ENCODE measurements at regions not wholly inside any gene's neighbourhood (a gene's known extent, or its start where the extent isn't known, plus 50 kb on each side); places are given as distances from the start of the nearest gene placed in this dataset.
"Not testable (repeated sequence)": the region's sequence is repeated elsewhere in the genome, so short reads cannot be mapped to it uniquely, and the experiment has no call there.

- peak; percentile 73 for DNase-seq (ENCODE audit: low spot score)
- in situ Hi-C loops (cut with MboI; ENCODE audit: low pct_unique_long_range_greater_than_20kb, low sequenced_read_pairs, unreplicated experiment), result loop anchor here (10.0 kb wide), 1 partner anchor 494 kb away; the partner anchor contains the start of gene DRD1
- peak; percentile 92 for TF ChIP-seq CTCF (IDR thresholded peaks at IDR 0.05; ENCODE audit: extremely low read depth, insufficient read depth, missing control alignments)
These were observed 226.9 kb downstream of the MSX2 start for GRCh38 chr5:174951151-174951780.

GRCh38 chr5:174947548-174947947 lies 223.2 kb downstream of the MSX2 start:
- in situ Hi-C loops (cut with MboI; ENCODE audit: low pct_unique_long_range_greater_than_20kb, low sequenced_read_pairs, unreplicated experiment), result no loop called here
- no peak for DNase-seq (ENCODE audit: low spot score)
- TF ChIP-seq CTCF (IDR thresholded peaks at IDR 0.05; ENCODE audit: extremely low read depth, insufficient read depth, missing control alignments), result no peak

GRCh38 chr5:174945853-174946252 lies 221.5 kb downstream of the MSX2 start:
- no peak for DNase-seq (ENCODE audit: low spot score)

GRCh38 chr5:174943785-174944184 lies 219.4 kb downstream of the MSX2 start:
- DNase-seq (ENCODE audit: low spot score), result no peak
- TF ChIP-seq CTCF (IDR thresholded peaks at IDR 0.05; ENCODE audit: extremely low read depth, insufficient read depth, missing control alignments), result no peak
- in situ Hi-C loops (cut with MboI; ENCODE audit: low pct_unique_long_range_greater_than_20kb, low sequenced_read_pairs, unreplicated experiment), result no loop called here

More at GRCh38 chr5:174945853-174946252, 221.5 kb downstream of the MSX2 start:
- no peak for TF ChIP-seq CTCF (IDR thresholded peaks at IDR 0.05; ENCODE audit: extremely low read depth, insufficient read depth, missing control alignments)
- in situ Hi-C loops (cut with MboI; ENCODE audit: low pct_unique_long_range_greater_than_20kb, low sequenced_read_pairs, unreplicated experiment), result no loop called here

- in situ Hi-C loops (cut with MboI; ENCODE audit: low pct_unique_long_range_greater_than_20kb, low sequenced_read_pairs, unreplicated experiment); DNase-seq (ENCODE audit: low spot score): not testable (repeated sequence)
These were observed 218.6 kb downstream of the MSX2 start for GRCh38 chr5:174943002-174943401.

GRCh38 chr5:174937201-174938123 lies 213.1 kb downstream of the MSX2 start:
- TF ChIP-seq CTCF (IDR thresholded peaks at IDR 0.05; ENCODE audit: extremely low read depth, insufficient read depth, missing control alignments), result no peak
- in situ Hi-C loops (cut with MboI; ENCODE audit: low pct_unique_long_range_greater_than_20kb, low sequenced_read_pairs, unreplicated experiment), result no loop called here
- DNase-seq (ENCODE audit: low spot score), result no peak
